ENCODE measurements at regions not wholly inside any gene's neighbourhood (a gene's known extent, or its start where the extent isn't known, plus 50 kb on each side); places are given as distances from the start of the nearest gene placed in this dataset.

DNA sequence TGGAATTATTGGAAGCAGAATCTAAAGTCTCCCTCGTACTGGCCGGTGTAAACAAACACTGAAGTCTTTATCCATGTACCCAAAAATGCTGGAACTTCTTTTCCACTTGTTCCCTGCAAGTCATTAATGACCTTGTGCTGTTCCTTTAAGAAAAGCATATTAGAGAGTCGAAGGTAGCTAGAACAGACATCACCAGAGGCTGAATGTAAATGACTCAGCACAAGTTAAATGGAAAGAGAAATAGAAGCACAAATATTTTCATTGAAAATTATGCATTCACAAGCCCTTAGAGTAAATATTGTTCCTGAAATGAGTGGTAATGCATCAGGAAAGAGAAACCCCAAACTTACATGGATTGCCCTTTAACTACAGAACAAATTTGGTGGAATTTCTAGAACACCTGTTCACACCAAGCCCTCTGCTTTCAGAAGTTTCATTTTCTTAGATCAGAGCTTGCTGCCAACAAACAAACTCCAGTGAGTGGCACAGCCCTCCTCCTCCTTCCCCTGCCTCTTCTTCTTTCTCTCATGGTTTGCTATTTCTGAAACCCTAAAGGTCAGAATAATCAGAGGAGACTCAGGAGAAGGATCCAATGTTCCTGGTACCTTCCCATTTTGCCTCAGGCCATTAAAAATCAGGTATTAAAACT, 264.3 kb downstream of the TXNL1 start:
- TF ChIP-seq ZNF274 (IDR thresholded peaks at IDR 0.05; ENCODE audit: low read depth, low read length) = no peak
- no peak for TF ChIP-seq SUZ12 (IDR thresholded peaks at IDR 0.05; ENCODE audit: extremely low read depth, insufficient read depth, insufficient read length)
